HG02885 (cell line): ENCODE measurements at regions not wholly inside any gene's neighbourhood (a gene's known extent, or its start where the extent isn't known, plus 50 kb on each side); places are given as distances from the start of the nearest gene placed in this dataset.
"Not testable (repeated sequence)": the region's sequence is repeated elsewhere in the genome, so short reads cannot be mapped to it uniquely, and the experiment has no call there.

ENCODE experiments used
- ATAC-seq: cut with Tn5 transposase; IDR thresholded peaks from one replicate; pipeline ENCODE4 v1.9.1; 2021; ENCODE audit warnings: mild to moderate bottlenecking; ENCODE audit not compliant: unreplicated experiment, poor library complexity

DNA sequence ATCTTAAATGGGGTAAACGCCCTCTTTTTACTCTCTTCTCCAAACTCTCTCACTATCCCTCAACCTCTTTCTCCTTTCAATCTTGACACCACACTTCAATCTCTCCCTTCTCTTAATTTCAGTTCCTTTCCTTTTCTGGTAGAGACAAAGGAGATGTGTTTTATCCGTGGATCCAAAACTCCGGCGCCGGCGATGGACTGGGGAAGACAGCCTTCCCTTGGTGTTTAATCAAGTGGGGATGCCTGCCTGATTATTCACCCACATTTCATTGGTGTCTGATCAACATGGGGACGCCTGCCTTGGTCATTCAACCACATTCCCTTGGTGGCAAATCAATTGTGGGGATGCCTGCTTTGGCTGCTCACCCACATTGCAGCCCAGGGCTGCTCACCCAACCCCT is 205.3 kb upstream of the FKBP1C start:
- not testable (repeated sequence) for ATAC-seq

DNA sequence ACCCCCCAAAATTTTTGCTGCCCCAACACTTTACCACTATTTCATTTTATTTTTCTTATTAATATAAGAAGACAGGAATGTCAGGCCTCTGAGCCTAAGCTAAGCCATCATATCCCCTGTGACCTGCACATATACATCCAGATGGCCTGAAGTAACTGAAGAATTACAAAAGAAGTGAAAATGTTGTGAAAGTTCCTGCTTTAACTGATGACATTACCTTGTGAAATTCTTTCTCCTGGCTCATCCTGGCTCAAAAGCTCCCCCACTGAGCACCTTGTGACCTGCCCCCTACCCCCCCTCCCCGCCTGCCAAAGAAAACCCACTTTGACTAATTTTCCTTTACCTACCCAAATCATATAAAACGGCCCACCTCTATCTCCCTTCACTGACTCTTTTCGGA is 200.3 kb upstream of the FKBP1C start:
- not testable (repeated sequence) for ATAC-seq

DNA sequence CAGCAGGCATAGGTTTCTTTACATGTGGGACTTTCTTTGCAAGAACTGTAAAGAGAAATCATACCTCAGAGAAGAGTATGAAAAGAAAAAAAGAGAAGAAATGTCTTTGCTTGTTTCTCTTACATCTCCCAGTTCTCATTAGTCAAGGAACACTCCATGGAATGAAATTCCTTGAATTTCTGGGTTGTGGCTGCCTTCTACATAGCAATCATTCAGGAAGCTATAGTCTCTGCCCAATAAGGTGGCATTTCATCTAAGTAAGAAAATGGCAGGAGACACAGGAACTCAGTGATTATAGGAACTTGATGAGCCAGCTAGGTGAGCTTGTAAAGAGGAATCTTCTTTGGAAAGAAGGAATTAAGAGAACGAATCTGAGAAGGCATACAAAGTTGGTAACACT is 197.0 kb upstream of the FKBP1C start:
- no peak for ATAC-seq

DNA sequence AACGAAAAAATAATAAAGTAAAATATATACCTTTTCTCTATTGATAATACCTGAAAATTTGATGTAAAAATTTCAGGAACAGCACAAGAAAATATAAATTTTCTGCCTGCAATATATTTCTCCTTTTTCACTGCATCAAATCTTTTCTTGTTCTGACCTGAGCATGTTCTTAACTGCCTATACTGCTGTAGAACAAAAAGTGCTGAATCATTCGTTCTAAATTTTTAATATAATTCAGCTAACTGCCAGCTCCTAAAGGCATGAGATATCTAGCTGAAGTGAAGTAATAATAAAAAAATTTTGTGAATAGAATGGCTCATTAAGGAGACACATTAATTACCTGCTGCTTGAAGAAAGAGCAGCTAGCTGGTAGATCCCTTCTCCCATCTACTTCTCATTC is 188.6 kb upstream of the FKBP1C start:
- ATAC-seq = no peak

- ATAC-seq = no peak
Observed at GRCh38 chr6:63023726-63024125, 187.5 kb upstream of the FKBP1C start.

DNA sequence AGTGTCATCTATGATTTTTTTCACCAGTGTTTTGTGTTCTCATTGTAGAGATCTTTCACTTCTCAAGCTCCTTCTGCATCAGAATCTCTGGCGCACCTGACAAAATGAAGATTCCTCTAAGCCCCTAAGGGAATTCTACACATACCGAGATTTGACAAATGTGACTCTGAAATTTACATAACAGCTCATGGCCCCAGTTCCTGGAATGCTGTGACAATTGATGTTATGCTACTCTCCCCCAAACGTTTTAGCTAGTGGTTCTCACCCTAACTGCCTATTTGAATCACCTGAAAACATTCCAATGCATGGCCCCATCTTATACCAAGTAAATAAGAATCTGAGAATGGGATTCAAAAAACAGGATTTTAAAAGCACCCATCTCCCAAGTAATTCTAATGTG is 162.1 kb upstream of the FKBP1C start:
- ATAC-seq = no peak

DNA sequence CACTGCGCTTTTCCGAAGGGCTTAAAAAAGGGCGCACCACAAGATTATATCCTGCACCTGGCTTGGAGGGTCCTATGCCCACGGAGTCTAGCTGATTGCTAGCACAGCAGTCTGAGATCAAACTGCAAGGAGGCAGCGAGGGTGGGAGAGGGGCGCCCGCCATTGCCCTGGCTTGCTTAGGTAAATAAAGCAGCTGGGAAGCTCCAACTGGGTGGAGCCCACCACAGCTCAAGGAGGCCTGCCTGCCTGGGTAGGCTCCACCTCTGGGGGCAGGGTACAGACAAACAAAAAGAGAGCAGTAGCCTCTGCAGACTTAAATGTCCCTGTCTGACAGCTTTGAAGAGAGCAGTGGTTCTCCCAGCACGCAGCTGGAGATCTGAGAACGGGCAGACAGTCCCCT is 158.1 kb upstream of the FKBP1C start:
- ATAC-seq = not testable (repeated sequence)

DNA sequence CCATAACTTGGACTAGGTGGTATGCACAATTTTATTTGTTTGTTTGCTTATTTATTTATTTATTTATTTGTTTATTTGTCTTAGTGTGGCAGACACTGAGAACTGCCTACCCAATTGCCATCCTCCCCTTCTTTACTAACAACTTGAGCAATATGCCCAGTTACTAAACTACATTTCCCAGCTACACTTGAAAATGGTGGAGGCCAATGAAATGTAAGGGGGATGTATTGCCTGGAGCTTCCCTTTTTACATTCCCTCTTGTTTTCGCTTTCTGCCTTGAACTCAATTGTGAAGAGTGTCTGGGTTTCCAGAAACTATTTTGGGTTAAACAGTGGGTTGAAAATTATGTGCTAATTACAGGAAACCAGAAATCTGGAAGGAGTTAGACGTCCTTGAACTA is 152.7 kb upstream of the FKBP1C start:
- ATAC-seq = no peak

- no peak for ATAC-seq
Observed at GRCh38 chr6:63063631-63064271, 147.5 kb upstream of the FKBP1C start.

DNA sequence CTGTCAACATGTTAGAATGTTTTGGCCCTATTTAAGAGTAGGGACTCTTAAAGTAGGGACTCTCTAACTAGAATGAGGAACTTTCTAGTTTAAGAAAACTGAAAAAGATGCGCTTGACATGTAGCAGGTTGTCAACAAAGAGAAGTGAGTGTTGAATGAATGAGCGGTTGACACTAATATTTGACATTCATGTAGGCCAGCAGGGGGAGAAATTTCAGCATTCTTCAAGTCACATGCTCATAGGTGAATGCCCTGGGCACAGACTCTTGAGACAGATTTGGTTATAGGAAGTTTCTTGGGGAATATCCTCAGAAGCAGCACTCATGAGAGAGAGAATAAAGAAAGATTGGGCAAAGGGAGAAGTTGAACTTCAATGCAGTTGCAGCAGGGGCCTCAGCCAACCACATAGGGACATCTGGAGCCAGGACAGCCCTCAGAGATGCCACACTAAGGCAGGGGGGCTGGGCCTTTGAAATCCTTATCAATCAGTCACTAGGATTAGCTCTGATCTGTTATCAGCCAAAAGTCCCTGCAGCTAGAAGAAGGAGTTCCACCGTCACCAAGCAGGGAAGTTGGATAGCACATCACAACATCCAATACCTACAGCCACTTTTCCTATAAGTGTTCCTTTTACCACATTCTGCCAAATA is 145.1 kb upstream of the FKBP1C start:
- ATAC-seq = no peak

GRCh38 chr6:63094947-63095346 is 116.3 kb upstream of the FKBP1C start:
- ATAC-seq = no peak

- peak; percentile 43 for ATAC-seq
Observed at GRCh38 chr6:63097222-63097621, 114.0 kb upstream of the FKBP1C start.

DNA sequence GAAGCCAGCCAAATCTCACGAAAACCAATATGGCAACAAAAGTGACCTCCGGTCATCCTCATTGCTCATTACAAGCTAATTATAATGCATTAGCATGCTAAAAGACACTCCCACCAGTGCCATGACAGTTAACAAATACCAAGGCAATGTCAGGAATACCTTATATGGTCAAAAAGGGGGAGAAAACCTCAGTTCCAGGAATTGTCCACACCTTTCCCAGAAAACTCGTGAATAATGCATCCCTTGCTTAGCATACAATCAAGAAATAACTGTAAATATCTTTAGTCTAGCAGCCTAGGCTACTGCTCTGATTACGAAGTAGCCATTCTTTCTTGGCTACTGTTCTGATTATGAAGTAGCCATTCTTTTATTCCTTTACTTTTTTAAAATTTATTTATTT is 112.5 kb upstream of the FKBP1C start:
- no peak for ATAC-seq

DNA sequence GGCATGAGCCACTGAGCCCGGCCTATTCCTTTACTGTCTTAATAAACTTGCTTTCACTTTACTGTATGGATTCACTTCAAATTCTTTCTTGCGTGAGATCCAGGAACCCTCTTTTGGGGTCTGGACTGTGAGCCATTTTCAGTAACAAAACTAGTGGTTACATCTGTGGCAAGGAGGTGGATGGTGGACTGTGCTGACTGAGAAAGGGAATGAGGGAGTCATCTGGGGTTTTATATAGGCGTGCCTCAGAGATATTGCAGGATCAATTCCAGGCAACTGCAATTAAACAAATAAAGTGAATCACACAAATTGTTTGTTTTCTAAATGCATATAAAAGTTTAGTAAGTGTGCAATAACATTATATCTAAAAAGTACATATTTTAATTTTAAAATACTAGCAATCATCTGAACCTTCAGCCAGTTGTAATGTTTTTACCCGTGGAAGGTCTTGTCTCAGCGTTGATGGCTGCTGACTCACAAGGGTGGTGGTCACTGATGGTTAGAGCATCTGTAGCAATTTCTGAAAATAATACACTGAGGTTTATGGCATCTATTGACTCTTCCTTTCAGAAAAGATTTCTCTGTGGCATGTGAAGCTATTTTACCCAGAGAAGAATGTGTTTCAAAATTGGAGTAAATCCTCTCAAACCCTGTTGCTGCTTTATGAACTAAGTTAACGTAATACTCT is 111.4 kb upstream of the FKBP1C start:
- no peak for ATAC-seq

DNA sequence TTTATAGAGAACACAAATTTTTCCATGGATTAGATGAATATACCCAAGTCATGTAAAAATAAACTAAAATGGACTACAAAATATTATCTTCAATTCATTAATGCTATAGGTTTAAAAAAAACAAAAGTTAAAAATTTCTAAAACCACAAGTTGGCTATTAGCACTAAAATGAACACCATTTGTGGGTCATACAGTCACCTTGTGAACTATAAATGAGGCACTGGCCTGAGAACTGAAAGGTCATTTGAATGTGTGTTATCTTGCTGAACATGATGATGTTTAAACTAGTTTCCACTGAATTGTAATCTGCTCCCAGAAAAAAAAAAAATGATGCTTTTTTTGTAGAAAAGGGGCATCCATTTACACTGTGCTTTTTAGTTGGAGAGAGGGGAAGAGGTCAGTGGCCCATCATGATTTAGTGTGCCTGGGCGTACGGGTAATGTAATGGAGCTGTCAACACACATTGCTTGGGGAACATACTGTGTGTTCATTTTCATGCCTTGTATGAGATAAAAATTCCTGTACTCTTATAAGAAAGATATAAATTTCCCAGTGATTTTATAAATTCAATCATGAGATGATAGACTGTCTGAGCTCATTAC is 96.6 kb upstream of the FKBP1C start:
- no peak for ATAC-seq

- ATAC-seq = no peak
Observed at GRCh38 chr6:63121166-63121565, 90.1 kb upstream of the FKBP1C start.

- no peak for ATAC-seq
Observed at GRCh38 chr6:63140114-63140513, 71.2 kb upstream of the FKBP1C start.

GRCh38 chr6:63140692-63141318 is 70.5 kb upstream of the FKBP1C start:
- no peak for ATAC-seq

DNA sequence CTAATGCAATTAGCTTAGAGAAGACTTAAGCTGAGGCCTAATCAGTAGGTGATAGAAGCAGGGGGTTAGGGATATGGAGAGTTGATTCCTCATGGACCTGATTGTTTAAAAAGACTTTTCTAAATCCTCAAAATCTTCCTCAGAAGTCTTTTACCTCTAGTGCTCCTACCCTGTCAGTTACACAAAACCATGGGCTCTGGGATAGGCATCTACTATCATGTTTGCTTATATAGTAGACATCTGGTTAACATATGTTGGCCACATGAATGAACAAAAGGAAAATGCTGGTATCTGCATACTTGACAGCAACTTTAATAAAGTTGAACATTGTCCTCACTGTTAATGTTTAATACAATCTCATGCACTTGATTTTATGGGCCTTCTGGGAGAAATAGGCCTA is 61.5 kb upstream of the FKBP1C start:
- no peak for ATAC-seq

- ATAC-seq = no peak
Observed at GRCh38 chr6:63154535-63154934, 56.7 kb upstream of the FKBP1C start.
